ENCODE measurements at regions not wholly inside any gene's neighbourhood (a gene's known extent, or its start where the extent isn't known, plus 50 kb on each side); places are given as distances from the start of the nearest gene placed in this dataset.

- TF ChIP-seq, protein P1, sequence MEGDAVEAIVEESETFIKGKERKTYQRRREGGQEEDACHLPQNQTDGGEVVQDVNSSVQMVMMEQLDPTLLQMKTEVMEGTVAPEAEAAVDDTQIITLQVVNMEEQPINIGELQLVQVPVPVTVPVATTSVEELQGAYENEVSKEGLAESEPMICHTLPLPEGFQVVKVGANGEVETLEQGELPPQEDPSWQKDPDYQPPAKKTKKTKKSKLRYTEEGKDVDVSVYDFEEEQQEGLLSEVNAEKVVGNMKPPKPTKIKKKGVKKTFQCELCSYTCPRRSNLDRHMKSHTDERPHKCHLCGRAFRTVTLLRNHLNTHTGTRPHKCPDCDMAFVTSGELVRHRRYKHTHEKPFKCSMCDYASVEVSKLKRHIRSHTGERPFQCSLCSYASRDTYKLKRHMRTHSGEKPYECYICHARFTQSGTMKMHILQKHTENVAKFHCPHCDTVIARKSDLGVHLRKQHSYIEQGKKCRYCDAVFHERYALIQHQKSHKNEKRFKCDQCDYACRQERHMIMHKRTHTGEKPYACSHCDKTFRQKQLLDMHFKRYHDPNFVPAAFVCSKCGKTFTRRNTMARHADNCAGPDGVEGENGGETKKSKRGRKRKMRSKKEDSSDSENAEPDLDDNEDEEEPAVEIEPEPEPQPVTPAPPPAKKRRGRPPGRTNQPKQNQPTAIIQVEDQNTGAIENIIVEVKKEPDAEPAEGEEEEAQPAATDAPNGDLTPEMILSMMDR (IDR thresholded peaks at IDR 0.05), result no peak
- TF ChIP-seq POLR2A (IDR thresholded peaks at IDR 0.05), result no peak
These were observed 1006.0 kb upstream of the DIAPH2 start for GRCh38 chrX:95678679-95679078.
